Adipocyte (in vitro differentiated cells): ENCODE measurements at regions not wholly inside any gene's neighbourhood (a gene's known extent, or its start where the extent isn't known, plus 50 kb on each side); places are given as distances from the start of the nearest gene placed in this dataset.
"Not testable (repeated sequence)": the region's sequence is repeated elsewhere in the genome, so short reads cannot be mapped to it uniquely, and the experiment has no call there.

Experiments
- DNase-seq: peaks from one replicate; pipeline ENCODE4 v3.0.0-alpha.2; 2015; ENCODE audit warnings: low read depth
- H3K27me3 ChIP-seq: replicated peaks from 2 replicates; pipeline ENCODE4 v1.7.0; 2013; ENCODE audit warnings: mild to moderate bottlenecking, low read length, moderate library complexity; ENCODE audit not compliant: control insufficient read depth, insufficient read depth
- H3K36me3 ChIP-seq: 2 replicates; pipeline ENCODE4 v1.7.0; 2013; ENCODE audit warnings: low read length, mild to moderate bottlenecking, moderate library complexity; ENCODE audit not compliant: control insufficient read depth, insufficient read depth, severe bottlenecking
- H3K4me1 ChIP-seq: 2 replicates; pipeline ENCODE4 v1.7.0; 2013; ENCODE audit warnings: mild to moderate bottlenecking, low read length, moderate library complexity; ENCODE audit not compliant: control insufficient read depth, insufficient read depth
- H3K4me3 ChIP-seq: 2 replicates; pipeline ENCODE4 v1.7.0; 2013; ENCODE audit warnings: mild to moderate bottlenecking, low read length, moderate library complexity
- H3K9ac ChIP-seq: 2 replicates; pipeline ENCODE4 v1.7.0; 2013; ENCODE audit warnings: mild to moderate bottlenecking, low read length, moderate library complexity
- H3K9me3 ChIP-seq: 2 replicates; pipeline ENCODE4 v1.7.0; 2013; ENCODE audit warnings: mild to moderate bottlenecking, low read length, moderate library complexity; ENCODE audit not compliant: control insufficient read depth

DNA sequence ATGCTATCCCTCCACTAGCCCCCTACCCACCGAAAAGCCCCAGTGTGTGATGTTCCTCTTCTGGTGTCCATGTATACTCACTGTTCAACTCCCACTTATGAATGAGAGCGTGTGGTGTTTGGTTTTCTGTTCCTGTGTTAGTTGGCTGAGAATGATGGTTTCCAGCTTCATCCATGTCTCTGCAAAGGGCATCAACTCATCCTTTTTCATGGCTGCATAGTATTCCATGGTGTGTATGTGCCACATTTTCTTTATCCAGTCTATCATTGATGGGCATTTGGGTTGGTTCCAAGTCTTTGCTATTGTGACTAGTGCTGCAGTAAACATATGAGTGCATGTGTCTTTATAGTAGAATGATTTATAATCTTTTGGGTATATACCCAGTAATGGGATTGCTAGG is 599.3 kb upstream of the B3GAT1 start:
- not testable (repeated sequence) for H3K4me1 ChIP-seq, H3K4me3 ChIP-seq, DNase-seq

DNA sequence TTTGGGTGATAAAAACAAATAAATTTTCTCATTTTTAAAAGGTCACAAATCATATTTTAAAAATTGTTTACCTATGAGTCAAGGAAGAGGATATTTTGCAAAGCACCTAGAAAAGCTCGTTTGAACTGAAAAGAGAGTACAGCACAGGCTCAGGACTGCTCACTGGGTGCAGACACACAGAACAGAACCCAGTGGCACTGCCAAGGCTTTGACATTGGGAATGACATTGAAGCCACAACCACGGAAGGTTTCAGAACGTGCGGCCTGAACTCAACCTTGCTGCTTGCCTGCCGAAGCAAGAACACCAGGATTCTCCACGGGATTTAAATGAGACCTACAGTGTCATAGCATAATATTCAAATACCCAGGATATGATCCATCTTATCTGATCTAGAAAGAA is 597.1 kb upstream of the B3GAT1 start:
- H3K36me3 ChIP-seq: no peaks in the 10 kb centered on the region
- no peak for DNase-seq
- no peak overlapping the region for H3K4me3 ChIP-seq
- no peaks in the 10 kb centered on the region for H3K9me3 ChIP-seq
- H3K27me3 ChIP-seq: peaks cover 19% of the 10 kb centered on the region
- no peaks in the 10 kb centered on the region for H3K4me1 ChIP-seq
- no peak overlapping the region for H3K9ac ChIP-seq

More for the DNA sequence above, 599.3 kb upstream of the B3GAT1 start:
- H3K27me3 ChIP-seq: peaks cover 16% of the 10 kb centered on the region
- not testable (repeated sequence) for H3K9me3 ChIP-seq, H3K9ac ChIP-seq, H3K36me3 ChIP-seq

DNA sequence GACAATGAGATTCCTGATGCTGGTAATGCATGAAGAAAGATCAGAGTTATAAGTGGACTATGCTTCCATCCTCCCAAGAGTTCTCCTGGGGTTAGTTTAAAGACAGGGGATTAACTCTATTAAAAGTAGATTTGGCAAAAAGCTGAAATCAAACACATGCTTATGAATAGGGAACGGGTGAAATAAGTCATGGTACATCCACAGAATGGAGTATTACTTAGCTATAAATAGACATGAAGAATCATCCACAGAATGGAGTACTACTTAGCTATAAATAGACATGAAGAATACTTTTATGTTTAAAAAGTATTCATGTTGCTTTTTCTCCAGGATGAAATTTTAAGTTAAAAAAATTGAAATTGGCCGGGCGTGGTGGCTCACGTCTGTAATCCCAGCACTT is 596.4 kb upstream of the B3GAT1 start:
- no peak for DNase-seq
- H3K4me1 ChIP-seq: no peaks in the 10 kb centered on the region
- H3K36me3 ChIP-seq: no peaks in the 10 kb centered on the region
- no peak overlapping the region for H3K4me3 ChIP-seq
- no peak overlapping the region for H3K9ac ChIP-seq
- no peaks in the 10 kb centered on the region for H3K9me3 ChIP-seq
- H3K27me3 ChIP-seq: peaks cover 19% of the 10 kb centered on the region

DNA sequence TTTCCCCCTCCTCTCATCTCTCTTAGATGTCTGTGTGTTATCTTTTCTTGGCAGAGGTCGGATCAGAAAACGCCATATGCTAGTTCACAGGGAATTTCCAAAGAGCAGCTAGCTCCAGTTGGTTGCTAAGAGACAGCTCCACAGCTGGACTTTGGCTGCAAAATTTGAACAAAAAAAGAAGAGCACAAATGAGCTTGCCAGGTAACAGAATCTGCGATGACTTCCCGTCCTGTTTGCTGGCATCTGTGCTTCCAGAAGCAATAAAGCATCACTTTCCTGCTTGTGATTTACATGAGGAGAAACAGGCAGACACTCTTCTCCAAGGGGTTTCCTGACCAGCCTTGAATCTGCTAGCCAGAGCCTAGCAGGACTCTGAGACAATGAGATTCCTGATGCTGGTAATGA is 596.0 kb upstream of the B3GAT1 start:
- Histone ChIP-seq H3K4me3 (no peak overlapping the region), H3K9me3 (no peaks in the 10 kb centered on the region), H3K9ac (no peak overlapping the region), H3K4me1 (no peaks in the 10 kb centered on the region), H3K36me3 (no peaks in the 10 kb centered on the region), H3K27me3 (peaks cover 19% of the 10 kb centered on the region)
- DNase-seq: no peak

DNA sequence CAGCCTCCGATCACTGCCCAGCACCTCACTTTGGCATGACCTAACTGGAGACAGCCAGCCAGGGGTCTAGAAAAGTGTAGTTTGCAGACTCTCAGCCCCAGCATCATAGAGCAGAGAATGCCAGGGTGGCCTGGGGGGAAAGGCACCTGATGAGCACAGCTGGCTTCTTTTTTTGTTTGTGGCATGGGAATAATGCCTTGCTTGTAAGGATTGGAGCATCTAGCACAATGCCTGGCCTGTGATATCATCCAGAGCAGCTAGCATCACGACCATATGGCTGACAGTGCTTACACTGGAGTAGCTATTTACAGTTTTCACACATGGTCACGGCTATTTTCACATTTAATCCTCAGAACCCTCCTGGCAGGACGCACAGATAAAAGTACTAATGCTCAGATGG is 594.8 kb upstream of the B3GAT1 start:
- Histone ChIP-seq H3K27me3 (peaks cover 19% of the 10 kb centered on the region), H3K9ac (no peak overlapping the region), H3K4me3 (no peak overlapping the region), H3K36me3 (no peaks in the 10 kb centered on the region), H3K4me1 (no peaks in the 10 kb centered on the region), H3K9me3 (no peaks in the 10 kb centered on the region)
- no peak for DNase-seq

DNA sequence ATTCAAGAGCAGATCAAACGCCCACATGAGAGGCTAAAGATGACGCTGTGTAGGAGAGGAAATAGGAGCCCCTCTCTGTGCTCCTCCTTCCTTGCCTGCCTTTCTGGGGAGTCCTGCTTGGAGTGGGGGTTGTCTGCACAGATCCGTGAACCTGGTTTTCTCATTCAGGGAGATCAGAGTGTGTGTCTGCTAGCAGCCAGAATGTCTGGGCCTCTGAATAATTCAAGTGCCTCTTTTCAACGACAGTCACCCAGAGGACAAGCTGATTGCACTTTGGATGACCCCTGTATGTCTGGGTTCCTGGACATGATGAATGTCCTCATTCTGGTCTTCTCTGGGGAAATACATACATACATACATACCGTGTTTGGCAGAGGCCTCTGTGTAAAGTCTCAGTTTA is 592.5 kb upstream of the B3GAT1 start:
- no peaks in the 10 kb centered on the region for H3K36me3 ChIP-seq
- no peaks in the 10 kb centered on the region for H3K9me3 ChIP-seq
- no peaks in the 10 kb centered on the region for H3K4me1 ChIP-seq
- H3K27me3 ChIP-seq: peaks cover 19% of the 10 kb centered on the region
- H3K9ac ChIP-seq: no peak overlapping the region
- no peak for DNase-seq
- H3K4me3 ChIP-seq: no peak overlapping the region

DNA sequence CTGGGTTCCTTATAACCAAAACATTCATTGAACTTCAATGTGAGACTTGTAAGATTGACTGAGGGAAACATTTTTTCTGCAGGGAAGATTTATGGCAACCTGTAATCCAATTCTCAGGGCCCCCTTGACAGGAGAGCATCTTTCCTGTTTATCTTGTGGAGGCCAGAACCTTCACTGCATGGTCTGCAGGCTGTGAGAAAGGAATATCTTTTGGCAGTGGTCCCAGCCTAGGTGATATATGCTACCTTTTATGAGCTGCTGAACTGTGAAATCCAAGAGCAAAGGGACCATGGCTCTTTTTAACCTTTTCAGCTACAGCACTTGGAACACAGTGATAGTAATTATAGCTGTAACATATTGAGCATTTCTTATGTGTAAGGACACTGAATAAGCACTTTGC is 590.2 kb upstream of the B3GAT1 start:
- no peaks in the 10 kb centered on the region for H3K4me1 ChIP-seq
- DNase-seq: no peak
- H3K4me3 ChIP-seq: no peak overlapping the region
- no peak overlapping the region for H3K9ac ChIP-seq
- H3K36me3 ChIP-seq: no peaks in the 10 kb centered on the region
- peaks cover 8% of the 10 kb centered on the region for H3K27me3 ChIP-seq
- H3K9me3 ChIP-seq: no peaks in the 10 kb centered on the region

DNA sequence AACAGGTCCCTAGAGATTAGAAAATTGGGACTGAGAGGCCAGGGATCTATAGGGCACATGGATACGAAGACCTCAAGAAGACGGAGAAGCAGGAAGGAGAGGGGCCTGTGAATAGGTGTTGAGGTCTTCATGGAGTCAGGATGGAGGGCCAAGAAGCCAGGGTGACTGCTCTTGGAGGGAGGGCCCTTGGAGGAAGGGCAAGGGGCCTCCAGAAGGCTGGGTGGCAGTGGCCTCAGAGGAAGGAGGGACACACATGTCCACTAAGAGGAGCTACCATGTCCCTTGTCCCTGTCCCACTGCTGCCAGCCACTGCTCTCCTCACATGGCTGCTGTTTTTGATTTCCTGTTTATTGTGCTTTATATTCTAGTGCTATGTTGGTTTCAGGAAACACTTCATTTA is 589.5 kb upstream of the B3GAT1 start:
- Histone ChIP-seq H3K27me3 (peaks cover 2% of the 10 kb centered on the region), H3K4me3 (no peak overlapping the region), H3K9ac (no peak overlapping the region), H3K4me1 (no peaks in the 10 kb centered on the region), H3K9me3 (no peaks in the 10 kb centered on the region), H3K36me3 (no peaks in the 10 kb centered on the region)
- no peak for DNase-seq

DNA sequence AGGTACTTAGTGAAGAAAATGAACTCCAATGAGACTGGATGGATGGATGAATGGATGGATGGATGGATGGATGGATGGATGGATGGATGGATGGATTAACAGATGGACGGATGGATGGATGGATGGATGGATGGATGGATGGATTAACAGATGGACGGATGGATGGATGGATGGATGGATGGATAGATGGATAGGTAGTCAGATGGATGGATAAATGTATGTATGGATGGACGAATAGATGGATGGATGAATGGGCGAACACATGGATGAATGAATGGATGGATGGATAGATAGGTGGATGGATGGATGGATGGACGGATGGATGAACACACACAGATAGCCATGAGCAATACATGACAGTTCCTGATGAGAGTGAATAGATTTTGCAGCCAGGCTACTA is 589.0 kb upstream of the B3GAT1 start:
- not testable (repeated sequence) for DNase-seq, H3K36me3 ChIP-seq, H3K4me3 ChIP-seq, H3K9ac ChIP-seq, H3K9me3 ChIP-seq, H3K27me3 ChIP-seq, H3K4me1 ChIP-seq

DNA sequence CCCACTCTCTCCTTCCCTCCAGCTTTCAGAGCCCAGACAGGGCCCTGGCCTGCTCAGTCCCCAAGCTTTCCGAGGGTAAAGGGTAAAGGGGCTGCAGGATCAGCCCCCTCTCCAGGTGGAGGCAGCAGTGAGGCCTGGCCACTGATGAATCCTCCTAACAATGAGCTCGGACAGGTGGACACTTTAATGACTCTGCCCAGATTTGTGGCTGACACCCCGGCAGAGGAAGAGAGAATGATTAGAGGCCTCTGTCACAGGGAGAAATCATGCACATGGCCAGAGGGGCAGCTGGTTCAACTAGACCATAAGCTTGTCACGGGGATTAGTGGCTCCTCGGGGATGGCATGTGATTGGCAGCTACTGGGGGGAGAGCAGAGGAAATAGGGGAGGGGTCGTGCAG is 587.5 kb upstream of the B3GAT1 start:
- peaks cover 8% of the 10 kb centered on the region for H3K27me3 ChIP-seq
- no peaks in the 10 kb centered on the region for H3K4me1 ChIP-seq
- H3K9ac ChIP-seq: no peak overlapping the region
- no peaks in the 10 kb centered on the region for H3K9me3 ChIP-seq
- no peak for DNase-seq
- no peaks in the 10 kb centered on the region for H3K36me3 ChIP-seq
- H3K4me3 ChIP-seq: no peak overlapping the region

DNA sequence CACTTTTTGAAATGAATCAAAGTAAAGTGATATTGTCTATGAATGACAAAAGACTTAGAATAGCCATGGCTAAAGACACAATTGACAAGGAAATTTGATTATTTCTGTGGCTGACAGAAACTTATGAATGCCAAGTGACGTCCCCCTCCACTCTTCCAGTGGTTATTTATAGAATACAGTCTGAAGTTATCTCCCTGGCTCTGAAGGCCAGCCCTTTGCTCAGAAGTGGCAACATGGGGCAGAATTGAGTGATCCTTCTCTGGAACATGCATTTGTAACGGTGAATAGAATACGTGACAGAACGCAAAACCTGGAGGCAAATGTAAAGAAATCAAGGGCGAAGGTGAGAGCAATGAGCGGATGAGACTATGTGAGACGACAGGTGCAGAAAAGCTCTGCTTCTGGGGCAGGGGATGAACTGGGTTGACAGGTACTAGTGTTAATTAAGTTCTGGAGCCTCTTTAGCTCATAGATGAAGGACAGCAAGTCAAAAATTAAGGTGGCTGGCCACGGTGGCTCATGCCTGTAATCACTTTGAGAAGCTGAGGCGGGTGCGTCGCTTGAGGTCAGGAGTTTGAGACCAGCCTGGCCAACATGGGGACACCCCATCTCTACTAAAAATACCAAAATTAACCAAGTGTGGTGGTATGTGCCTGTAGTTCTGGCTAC is 585.7 kb upstream of the B3GAT1 start:
- no peaks in the 10 kb centered on the region for H3K36me3 ChIP-seq
- no peaks in the 10 kb centered on the region for H3K9me3 ChIP-seq
- no peak for DNase-seq

DNA sequence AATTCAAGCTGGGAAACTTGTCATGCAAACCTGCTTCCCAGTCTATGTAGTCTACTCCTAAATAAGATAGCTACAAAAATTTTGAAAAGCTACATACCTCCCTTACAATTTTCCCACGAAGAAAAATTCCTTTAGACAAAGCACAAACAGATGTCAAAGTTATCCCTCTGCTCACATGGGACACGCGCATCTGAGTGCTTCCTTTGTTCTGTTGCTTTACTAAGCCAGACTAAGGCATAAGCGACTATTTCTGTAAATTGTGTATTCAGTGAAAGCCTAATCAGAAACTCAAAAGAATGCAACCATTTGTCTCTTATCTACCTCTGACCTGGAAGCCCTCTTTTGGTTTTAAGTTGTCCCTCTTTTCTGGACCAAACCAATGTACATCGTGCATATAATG is 583.7 kb upstream of the B3GAT1 start:
- H3K9me3 ChIP-seq: no peaks in the 10 kb centered on the region
- no peaks in the 10 kb centered on the region for H3K4me1 ChIP-seq
- H3K9ac ChIP-seq: no peak overlapping the region
- no peaks in the 10 kb centered on the region for H3K36me3 ChIP-seq
- no peak overlapping the region for H3K4me3 ChIP-seq
- H3K27me3 ChIP-seq: peaks cover 16% of the 10 kb centered on the region
- DNase-seq: no peak

More for the DNA sequence above, 585.7 kb upstream of the B3GAT1 start:
- Histone ChIP-seq H3K9ac (no peak overlapping the region), H3K4me3 (no peak overlapping the region), H3K27me3 (peaks cover 16% of the 10 kb centered on the region), H3K4me1 (no peaks in the 10 kb centered on the region)
